Heart left ventricle (tissue), 13 donors: ENCODE measurements at regions not wholly inside any gene's neighbourhood (a gene's known extent, or its start where the extent isn't known, plus 50 kb on each side); places are given as distances from the start of the nearest gene placed in this dataset.
"Not testable (repeated sequence)": the region's sequence is repeated elsewhere in the genome, so short reads cannot be mapped to it uniquely, and the experiment has no call there.

ENCODE experiments used
- POLR2A ChIP-seq, 2 donors: fragments of 450-650 bp; IDR thresholded peaks; one replicate each; pipeline ENCODE4 v1.6.1; 2017; ENCODE audit warnings: antibody characterized with exemption in 2 of 2, mild to moderate bottlenecking in 2 of 2, moderate library complexity in 2 of 2
- TF ChIP-seq, protein P1 (sequence below), 12 donors: fragments of 200-600 bp; sonication (generic) in 4 of 12; IDR thresholded peaks; one replicate each; pipeline versions ENCODE4 v1.5.0 to v1.8.0; 2018 to 2022; ENCODE audit warnings: antibody characterized with exemption in 12 of 12, mild to moderate bottlenecking in 5 of 12
- donor health status: ischemic (EF 13 %, LVEDD 7.1; RV severe dilation, severe dysfunction).
- donor health status: DM: no; HTN: yes; CAD: no.
- donor health status: DM: no; HTN: no; CAD: no.
- donor health status: ischemic (EF 25% LVEDD 6.9; RV normal size, moderate dysfunction).
- donor health status: ischemic (EF 25% LVEDD 5.7; RV mildly dilated, moderate dysfunction).
- donor health status: ischemic (EF 35%, LVEDD 5.7; RV mildly dilated, moderate dysfunction).
- donor health status: nonischemic (EF 11% LVEDD 7.7; RV severe dilation, severe dysfunction).
- donor health status: DM: yes; HTN: yes; CAD: no.
- donor health status: PGD.
- donor health status: ischemic (EF 29% LVEDD 5.4; RV normal size, mild dysfunction).
- donor health status: nonischemic (EF 23%, LVEDD 6.1; RV moderate dilation, normal function).

DNA sequence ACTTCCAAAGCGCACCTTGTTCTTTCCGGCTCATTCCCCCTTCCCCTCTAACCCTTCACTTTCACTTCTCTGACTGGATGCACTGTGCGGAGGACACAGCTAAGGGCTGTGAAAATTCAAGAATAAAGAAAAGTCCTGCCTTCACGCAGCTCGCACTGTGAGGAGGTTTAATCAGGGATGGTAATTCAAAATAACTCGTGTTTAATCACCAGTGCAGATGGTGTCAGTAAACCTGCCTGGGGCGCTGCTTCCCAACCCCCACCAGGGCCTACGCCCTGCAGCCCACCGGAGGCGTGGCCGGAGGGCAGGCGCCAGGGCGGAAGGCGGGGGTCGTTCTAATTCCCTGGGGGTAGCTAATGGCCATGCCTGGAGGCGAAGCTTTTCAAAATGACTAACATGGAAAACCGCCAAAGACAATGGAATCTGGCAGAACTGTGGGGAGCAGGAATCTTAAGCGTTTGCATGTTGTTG, 136.6 kb upstream of the NBPF19 start:
- TF ChIP-seq, protein P1, sequence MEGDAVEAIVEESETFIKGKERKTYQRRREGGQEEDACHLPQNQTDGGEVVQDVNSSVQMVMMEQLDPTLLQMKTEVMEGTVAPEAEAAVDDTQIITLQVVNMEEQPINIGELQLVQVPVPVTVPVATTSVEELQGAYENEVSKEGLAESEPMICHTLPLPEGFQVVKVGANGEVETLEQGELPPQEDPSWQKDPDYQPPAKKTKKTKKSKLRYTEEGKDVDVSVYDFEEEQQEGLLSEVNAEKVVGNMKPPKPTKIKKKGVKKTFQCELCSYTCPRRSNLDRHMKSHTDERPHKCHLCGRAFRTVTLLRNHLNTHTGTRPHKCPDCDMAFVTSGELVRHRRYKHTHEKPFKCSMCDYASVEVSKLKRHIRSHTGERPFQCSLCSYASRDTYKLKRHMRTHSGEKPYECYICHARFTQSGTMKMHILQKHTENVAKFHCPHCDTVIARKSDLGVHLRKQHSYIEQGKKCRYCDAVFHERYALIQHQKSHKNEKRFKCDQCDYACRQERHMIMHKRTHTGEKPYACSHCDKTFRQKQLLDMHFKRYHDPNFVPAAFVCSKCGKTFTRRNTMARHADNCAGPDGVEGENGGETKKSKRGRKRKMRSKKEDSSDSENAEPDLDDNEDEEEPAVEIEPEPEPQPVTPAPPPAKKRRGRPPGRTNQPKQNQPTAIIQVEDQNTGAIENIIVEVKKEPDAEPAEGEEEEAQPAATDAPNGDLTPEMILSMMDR (IDR thresholded peaks at IDR 0.05), result not testable (repeated sequence)
- TF ChIP-seq POLR2A (IDR thresholded peaks at IDR 0.05), result not testable (repeated sequence)
